ENCODE measurements at regions not wholly inside any gene's neighbourhood (a gene's known extent, or its start where the extent isn't known, plus 50 kb on each side); places are given as distances from the start of the nearest gene placed in this dataset.

GRCh38 chr1:200250469-200250868 is 159.4 kb downstream of the ZNF281 start (continued):
- TF ChIP-seq ZHX2 (IDR thresholded peaks at IDR 0.05; ENCODE audit: low read depth) (no peak), ZHX2 (CRISPR knock-in tag; IDR thresholded peaks at IDR 0.05; ENCODE audit: borderline replicate concordance) (no peak), ZBTB39 (CRISPR knock-in tag; IDR thresholded peaks at IDR 0.05) (no peak), TRAFD1 (CRISPR knock-in tag; IDR thresholded peaks at IDR 0.05; ENCODE audit: borderline replicate concordance) (no peak), MTERF4 (CRISPR knock-in tag; IDR thresholded peaks at IDR 0.05) (no peak), ZBTB4 (CRISPR knock-in tag; IDR thresholded peaks at IDR 0.05; ENCODE audit: borderline replicate concordance) (no peak), ATF4 (CRISPR knock-in tag; IDR thresholded peaks at IDR 0.05) (no peak), ZBED4 (CRISPR knock-in tag; IDR thresholded peaks at IDR 0.05; ENCODE audit: borderline replicate concordance) (no peak), RARA (CRISPR knock-in tag; IDR thresholded peaks at IDR 0.05) (no peak)

All from HepG2 (cell line).